Retinal pigment epithelial cell (primary cell): ENCODE measurements at regions not wholly inside any gene's neighbourhood (a gene's known extent, or its start where the extent isn't known, plus 50 kb on each side); places are given as distances from the start of the nearest gene placed in this dataset.
A peak's percentile ranks its signal among the peaks of the same experiment; 100 is the strongest.

Experiments
- DNase-seq: peaks from one replicate; pipeline ENCODE4 v3.0.0-alpha.2; 2010; ENCODE audit warnings: low read depth
- H3K4me3 ChIP-seq: 2 replicates; pipeline ENCODE4 v1.5.1; 2011; ENCODE audit warnings: mild to moderate bottlenecking, low read length, control low read depth, moderate library complexity
- TF ChIP-seq, protein P1 (sequence below): conservative IDR thresholded peaks from 2 replicates; pipeline ENCODE4 v1.5.1; 2011; ENCODE audit warnings: low read depth, low read length, control low read depth, inconsistent platforms

DNA sequence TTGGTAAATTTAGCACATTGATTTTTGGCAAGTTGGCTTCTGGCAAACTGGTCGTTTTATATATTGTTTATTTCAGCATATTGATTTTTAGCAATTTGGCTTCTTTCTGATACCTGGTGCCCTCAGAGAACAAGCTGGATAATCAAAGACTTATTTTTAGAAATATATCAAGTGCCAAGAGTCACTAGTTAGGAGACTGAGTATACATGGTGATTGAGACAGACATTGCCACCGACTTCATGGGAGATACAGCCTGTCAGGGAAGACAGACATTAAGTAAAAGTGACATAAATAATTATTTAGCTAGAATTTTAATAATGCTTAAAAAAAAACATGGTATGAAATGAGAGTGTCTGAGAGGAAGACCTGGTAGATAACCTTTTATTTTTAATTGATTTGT lies 242.3 kb upstream of the MTNR1B start:
- no peak overlapping the region for H3K4me3 ChIP-seq
- TF ChIP-seq, protein P1, sequence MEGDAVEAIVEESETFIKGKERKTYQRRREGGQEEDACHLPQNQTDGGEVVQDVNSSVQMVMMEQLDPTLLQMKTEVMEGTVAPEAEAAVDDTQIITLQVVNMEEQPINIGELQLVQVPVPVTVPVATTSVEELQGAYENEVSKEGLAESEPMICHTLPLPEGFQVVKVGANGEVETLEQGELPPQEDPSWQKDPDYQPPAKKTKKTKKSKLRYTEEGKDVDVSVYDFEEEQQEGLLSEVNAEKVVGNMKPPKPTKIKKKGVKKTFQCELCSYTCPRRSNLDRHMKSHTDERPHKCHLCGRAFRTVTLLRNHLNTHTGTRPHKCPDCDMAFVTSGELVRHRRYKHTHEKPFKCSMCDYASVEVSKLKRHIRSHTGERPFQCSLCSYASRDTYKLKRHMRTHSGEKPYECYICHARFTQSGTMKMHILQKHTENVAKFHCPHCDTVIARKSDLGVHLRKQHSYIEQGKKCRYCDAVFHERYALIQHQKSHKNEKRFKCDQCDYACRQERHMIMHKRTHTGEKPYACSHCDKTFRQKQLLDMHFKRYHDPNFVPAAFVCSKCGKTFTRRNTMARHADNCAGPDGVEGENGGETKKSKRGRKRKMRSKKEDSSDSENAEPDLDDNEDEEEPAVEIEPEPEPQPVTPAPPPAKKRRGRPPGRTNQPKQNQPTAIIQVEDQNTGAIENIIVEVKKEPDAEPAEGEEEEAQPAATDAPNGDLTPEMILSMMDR, result no peak
- no peak for DNase-seq

DNA sequence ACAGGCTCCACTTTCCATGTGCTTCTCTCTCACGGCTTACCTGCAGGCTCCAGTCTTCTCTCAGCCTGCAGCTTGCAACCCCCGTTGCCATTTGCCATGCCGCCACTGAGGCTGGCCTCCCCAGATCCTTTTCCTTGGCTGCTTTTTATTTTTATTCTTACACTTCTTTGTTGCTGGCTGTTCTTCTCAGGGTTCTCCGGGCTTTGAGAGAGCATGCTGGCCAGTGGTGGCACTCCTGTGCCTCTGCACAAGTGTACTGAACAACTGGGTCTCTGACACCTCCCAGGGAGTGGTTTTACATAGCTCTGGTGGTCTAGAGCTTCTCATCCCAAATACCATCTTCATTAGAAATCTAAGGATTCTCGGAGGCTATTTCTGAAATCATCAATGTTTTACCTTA lies 241.7 kb upstream of the MTNR1B start:
- TF ChIP-seq, protein P1, result no peak
- H3K4me3 ChIP-seq, result no peak overlapping the region
- DNase-seq, result no peak

DNA sequence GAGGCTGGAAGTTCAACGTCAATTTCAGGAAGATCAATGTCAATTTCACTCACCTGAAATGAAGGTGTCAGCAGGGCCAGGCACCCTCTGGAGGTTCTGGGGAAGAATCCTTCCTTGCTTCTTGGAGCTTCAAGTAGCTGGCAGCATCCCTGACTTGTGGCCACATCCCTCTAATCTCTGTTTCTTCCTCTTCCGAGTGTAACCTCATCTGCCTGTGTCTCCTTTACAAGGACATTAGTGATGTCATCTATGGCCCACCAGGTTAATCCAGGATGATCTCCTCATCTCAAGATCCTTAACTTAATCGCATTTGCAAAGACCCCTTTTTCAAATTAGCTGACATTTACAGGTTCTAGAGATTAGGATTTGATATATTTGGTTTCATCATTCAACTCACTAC lies 240.8 kb upstream of the MTNR1B start:
- no peak overlapping the region for H3K4me3 ChIP-seq
- DNase-seq, result no peak
- TF ChIP-seq, protein P1, result no peak

DNA sequence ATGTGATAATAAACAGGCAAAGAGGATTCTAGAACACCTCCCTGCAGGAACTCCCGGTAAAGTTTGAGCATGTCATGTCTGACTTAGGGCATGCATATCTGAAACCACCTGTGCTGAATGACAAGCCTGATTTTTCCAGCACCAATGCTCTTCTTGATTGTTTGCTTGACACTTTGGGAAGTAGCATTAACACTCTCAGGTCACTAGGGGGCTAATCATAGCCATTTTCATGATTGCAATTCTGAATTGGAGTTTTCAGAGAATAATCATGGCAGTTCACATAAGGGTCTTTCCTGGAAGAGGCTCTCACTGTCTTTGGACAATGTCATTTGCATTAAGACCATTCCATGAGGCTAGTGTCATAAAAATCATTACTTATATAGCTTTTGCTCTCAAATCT lies 234.4 kb upstream of the MTNR1B start:
- H3K4me3 ChIP-seq, result no peak overlapping the region
- DNase-seq, result no peak
- TF ChIP-seq, protein P1, result peak; percentile 72

DNA sequence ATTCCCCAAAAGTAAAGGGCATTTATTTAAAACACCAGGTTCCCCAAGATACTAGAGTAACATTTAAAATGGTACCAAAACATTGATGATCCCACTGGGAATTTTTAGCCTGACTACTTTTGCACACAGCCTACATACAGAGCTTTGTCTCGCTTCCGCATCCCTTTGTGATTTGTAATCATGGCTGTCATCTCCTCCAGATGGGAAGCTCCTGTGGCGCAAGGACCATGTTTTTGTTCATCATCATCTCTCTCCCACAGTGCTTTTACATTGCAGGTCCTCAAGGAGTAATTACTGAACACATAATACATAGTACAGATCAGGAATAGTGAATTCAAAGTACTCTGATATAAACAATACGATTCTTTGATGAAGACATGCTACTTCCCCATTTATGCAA lies 231.2 kb upstream of the MTNR1B start:
- TF ChIP-seq, protein P1, result no peak
- no peak overlapping the region for H3K4me3 ChIP-seq
- DNase-seq, result no peak

DNA sequence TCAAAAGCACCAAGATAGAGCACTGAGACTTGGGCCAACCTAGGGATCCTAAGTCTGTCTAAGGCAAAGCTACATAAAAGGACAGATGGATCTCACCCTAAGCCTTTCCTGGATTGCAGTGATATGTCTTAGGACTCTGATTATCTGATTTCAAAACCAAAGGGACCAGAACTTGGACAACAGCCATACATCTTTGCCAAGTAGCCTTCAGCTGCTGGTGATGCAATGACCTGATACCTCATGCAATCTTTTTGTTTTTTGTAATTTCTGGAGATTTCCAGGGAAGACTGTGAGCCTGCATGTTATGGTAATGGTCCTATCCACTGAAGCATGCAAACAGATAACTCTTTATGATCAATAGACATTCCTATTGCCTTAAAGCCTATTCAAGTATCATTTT lies 230.4 kb upstream of the MTNR1B start:
- H3K4me3 ChIP-seq, result no peak overlapping the region
- DNase-seq, result peak; percentile 24
- TF ChIP-seq, protein P1, result no peak

DNA sequence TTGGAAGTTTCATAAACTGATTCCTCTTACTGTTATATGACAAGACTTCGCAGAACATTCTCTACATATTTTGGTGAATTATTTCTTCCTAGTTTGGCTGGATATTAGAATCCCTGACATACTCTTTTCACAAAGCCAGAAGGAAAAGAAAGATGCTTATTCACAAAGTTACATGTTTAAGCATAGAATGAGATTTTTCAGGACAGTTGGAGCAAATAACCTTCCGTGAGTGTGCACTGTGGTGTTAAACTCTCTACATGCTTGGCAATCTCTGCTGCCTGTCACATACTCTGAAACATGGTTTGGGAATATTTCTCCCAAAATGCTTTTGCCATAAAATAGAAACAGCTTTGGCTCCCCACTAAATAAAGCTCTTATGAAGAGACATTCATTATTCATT lies 230.0 kb upstream of the MTNR1B start:
- TF ChIP-seq, protein P1, result no peak
- DNase-seq, result no peak
- no peak overlapping the region for H3K4me3 ChIP-seq
